Peyer's patch (tissue), 4 donors: ENCODE measurements at regions not wholly inside any gene's neighbourhood (a gene's known extent, or its start where the extent isn't known, plus 50 kb on each side); places are given as distances from the start of the nearest gene placed in this dataset.

Experiments used
- DNase-seq, 3 donors: peaks; one replicate each; pipeline ENCODE4 v3.0.0-alpha.2; 2017 to 2019
- H3K27ac ChIP-seq, 4 donors: fragments of 200-600 bp; sonication (generic); one replicate each; pipeline ENCODE4 v1.5.1; 2016 to 2019
- H3K27me3 ChIP-seq, 2 donors: fragments of 200-600 bp; sonication (generic); one replicate each; pipeline ENCODE4 v1.5.1; 2019
- H3K36me3 ChIP-seq, 3 donors: fragments of 200-600 bp; sonication (generic); one replicate each; pipeline ENCODE4 v1.5.1; 2016 to 2019
- H3K4me1 ChIP-seq, 4 donors: fragments of 200-600 bp; sonication (generic); one replicate each; pipeline ENCODE4 v1.5.1; 2016 to 2019
- H3K4me3 ChIP-seq, 4 donors: fragments of 200-600 bp; sonication (generic); 1 replicate in 3 of 4; 2 replicates in 1 of 4; pipeline ENCODE4 v1.5.1; 2016 to 2019; ENCODE audit warnings: mild to moderate bottlenecking in 1 of 4
- H3K9me3 ChIP-seq, 4 donors: fragments of 200-600 bp; sonication (generic); one replicate each; pipeline ENCODE4 v1.5.1; 2016 to 2019; ENCODE audit warnings: mild to moderate bottlenecking in 1 of 4
- CTCF ChIP-seq, 6 experiments: fragments of 450-650 bp in 4 of 6; fragments of 200-600 bp in 2 of 6; sonication (generic) in 1 of 6; IDR thresholded peaks; one replicate each; pipeline ENCODE4 v1.5.1; 2017 to 2019; ENCODE audit warnings: antibody characterized with exemption in 6 of 6, mild to moderate bottlenecking in 3 of 6, moderate library complexity in 1 of 6
- POLR2A ChIP-seq, 2 donors: fragments of 450-650 bp; IDR thresholded peaks; one replicate each; pipeline ENCODE4 v1.5.1; 2017; ENCODE audit warnings: antibody characterized with exemption in 2 of 2, mild to moderate bottlenecking in 2 of 2, moderate library complexity in 2 of 2

- DNase-seq: no peak
- Histone ChIP-seq H3K36me3 (no peaks in the 10 kb centered on the region), H3K4me3 (no peak overlapping the region), H3K4me1 (no peaks in the 10 kb centered on the region), H3K27ac (no peak overlapping the region), H3K9me3 (no peaks in the 10 kb centered on the region), H3K27me3 (no peaks in the 10 kb centered on the region)
- TF ChIP-seq POLR2A (IDR thresholded peaks at IDR 0.05) (no peak), CTCF (IDR thresholded peaks at IDR 0.05) (no peak)
Measured at GRCh38 chr6:79416931-79417330, 120.3 kb downstream of the LCA5 start.

GRCh38 chr6:79413562-79414002, 123.6 kb downstream of the LCA5 start:
- Histone ChIP-seq H3K36me3 (no peaks in the 10 kb centered on the region), H3K4me3 (no peak overlapping the region), H3K27ac (no peak overlapping the region), H3K9me3 (no peaks in the 10 kb centered on the region), H3K4me1 (no peaks in the 10 kb centered on the region), H3K27me3 (no peaks in the 10 kb centered on the region)
- TF ChIP-seq POLR2A (IDR thresholded peaks at IDR 0.05) (no peak), CTCF (IDR thresholded peaks at IDR 0.05) (no peak)
- no peak for DNase-seq

GRCh38 chr6:79410806-79411205, 126.4 kb downstream of the LCA5 start:
- TF ChIP-seq POLR2A (IDR thresholded peaks at IDR 0.05): no peak
- no peak overlapping the region for H3K27ac ChIP-seq
- no peak overlapping the region for H3K4me3 ChIP-seq
- no peaks in the 10 kb centered on the region for H3K27me3 ChIP-seq
- H3K9me3 ChIP-seq: no peaks in the 10 kb centered on the region
- H3K4me1 ChIP-seq: no peaks in the 10 kb centered on the region
- no peaks in the 10 kb centered on the region for H3K36me3 ChIP-seq
- no peak for DNase-seq

- Histone ChIP-seq H3K27ac (no peak overlapping the region), H3K36me3 (no peaks in the 10 kb centered on the region), H3K4me1 (peaks cover 0 to 7% (median 0%) of the 10 kb centered on the region in 4 donors), H3K9me3 (no peaks in the 10 kb centered on the region), H3K27me3 (no peaks in the 10 kb centered on the region), H3K4me3 (no peak overlapping the region)
- TF ChIP-seq POLR2A (IDR thresholded peaks at IDR 0.05): no peak
- TF ChIP-seq CTCF (IDR thresholded peaks at IDR 0.05): no peak
- DNase-seq: no peak
Measured at GRCh38 chr6:79408256-79408974, 128.8 kb downstream of the LCA5 start.

GRCh38 chr6:79404677-79405076, 132.6 kb downstream of the LCA5 start:
- Histone ChIP-seq H3K36me3 (no peaks in the 10 kb centered on the region), H3K4me3 (no peak overlapping the region), H3K27me3 (no peaks in the 10 kb centered on the region), H3K4me1 (peaks cover 0 to 7% (median 0%) of the 10 kb centered on the region in 4 donors), H3K9me3 (no peaks in the 10 kb centered on the region), H3K27ac (peak overlapping the region in 2 of 4 donors; percentile 30 to 41)
- TF ChIP-seq CTCF (IDR thresholded peaks at IDR 0.05): peak in 3 of 6 experiments; percentile 15 to 41 (median 24)
- TF ChIP-seq POLR2A (IDR thresholded peaks at IDR 0.05): no peak
- peak in 2 of 3 donors; percentile 84 to 88 for DNase-seq

- Histone ChIP-seq H3K36me3 (no peaks in the 10 kb centered on the region), H3K4me1 (peaks cover 0 to 7% (median 0%) of the 10 kb centered on the region in 4 donors), H3K9me3 (no peaks in the 10 kb centered on the region), H3K4me3 (no peak overlapping the region), H3K27me3 (no peaks in the 10 kb centered on the region), H3K27ac (peak overlapping the region in 2 of 4 donors; percentile 30 to 41)
- DNase-seq: no peak
- TF ChIP-seq POLR2A (IDR thresholded peaks at IDR 0.05): no peak
- TF ChIP-seq CTCF (IDR thresholded peaks at IDR 0.05): peak in 1 of 6 experiments; percentile 14
Measured at GRCh38 chr6:79404261-79404660, 133.0 kb downstream of the LCA5 start.
